OCI-LY3 (cell line): ENCODE measurements at regions not wholly inside any gene's neighbourhood (a gene's known extent, or its start where the extent isn't known, plus 50 kb on each side); places are given as distances from the start of the nearest gene placed in this dataset.

ENCODE experiments used
- H2AFZ ChIP-seq: fragments of 200-600, 300-600 bp; shearing (Covaris generic); 2 replicates; pipeline ENCODE4 v1.6.0; 2014; ENCODE audit warnings: antibody characterized with exemption, low read depth, low read length
- H3K27ac ChIP-seq: fragments of 200-600, 300-600 bp; sonication (generic); 2 replicates; pipeline ENCODE4 v1.5.1; 2014; ENCODE audit warnings: mild to moderate bottlenecking, low read length, moderate library complexity, mixed read lengths
- H3K27me3 ChIP-seq: fragments of 200-600, 300-600 bp; sonication (generic); 2 replicates; pipeline ENCODE4 v1.6.1; 2014; ENCODE audit warnings: low read depth, low read length, mixed read lengths
- H3K36me3 ChIP-seq: fragments of 200-600, 300-600 bp; sonication (generic); replicated peaks from 2 replicates; pipeline ENCODE3; 2014; ENCODE audit warnings: low read depth, low read length, mixed read lengths
- H3K4me1 ChIP-seq: fragments of 300-600, 200-600 bp; sonication (generic); 2 replicates; pipeline ENCODE4 v1.6.1; 2014; ENCODE audit warnings: low read length, mixed read lengths
- H3K4me2 ChIP-seq: fragments of 200-600, 300-600 bp; sonication (generic); 2 replicates; pipeline ENCODE4 v1.6.1; 2014; ENCODE audit warnings: low read length, mixed read lengths
- H3K4me3 ChIP-seq: fragments of 300-600, 200-600 bp; sonication (generic); 2 replicates; pipeline ENCODE4 v1.5.1; 2014; ENCODE audit warnings: antibody characterized with exemption, mild to moderate bottlenecking, low read length, moderate library complexity
- H3K79me2 ChIP-seq: fragments of 300-600, 200-600 bp; shearing (Covaris generic); 2 replicates; pipeline ENCODE4 v1.6.1; 2014; ENCODE audit warnings: mild to moderate bottlenecking, low read length, mixed read lengths
- H3K9ac ChIP-seq: fragments of 300-600, 200-600 bp; shearing (Covaris generic); 2 replicates; pipeline ENCODE4 v1.6.0; 2014; ENCODE audit warnings: mild to moderate bottlenecking, low read length, moderate library complexity
- H3K9me3 ChIP-seq: fragments of 200-600, 300-600 bp; shearing (Covaris generic); 2 replicates; pipeline ENCODE4 v1.6.1; 2014; ENCODE audit warnings: low read length, mixed read lengths; ENCODE audit not compliant: insufficient read depth
- H4K20me1 ChIP-seq: fragments of 200-600, 300-600 bp; sonication (generic); 2 replicates; pipeline ENCODE4 v1.6.1; 2016; ENCODE audit warnings: low read length, mixed read lengths; ENCODE audit not compliant: insufficient read depth
- CTCF ChIP-seq: fragments of 200-600, 300-600 bp; sonication (generic); IDR thresholded peaks from 2 replicates; pipeline ENCODE4 v1.5.1; 2014; ENCODE audit warnings: antibody characterized with exemption, low read length, low read depth
- EZH2phosphoT487 ChIP-seq: fragments of 200-600 bp; shearing (Covaris generic); IDR thresholded peaks from 2 replicates; pipeline ENCODE4 v1.6.1; 2018; ENCODE audit warnings: antibody characterized with exemption, mixed run types, low read depth

- H4K20me1 ChIP-seq: no peaks in the 10 kb centered on the region
- no peak overlapping the region for H3K27ac ChIP-seq
- no peaks in the 10 kb centered on the region for H3K36me3 ChIP-seq
- H3K4me2 ChIP-seq: no peak overlapping the region
- no peak overlapping the region for H3K4me3 ChIP-seq
- H3K79me2 ChIP-seq: no peaks in the 10 kb centered on the region
- no peak overlapping the region for H2AFZ ChIP-seq
- no peaks in the 10 kb centered on the region for H3K9me3 ChIP-seq
- no peak for TF ChIP-seq EZH2phosphoT487
- TF ChIP-seq CTCF: no peak
- H3K4me1 ChIP-seq: peaks cover 14% of the 10 kb centered on the region
- peaks cover 52% of the 10 kb centered on the region for H3K27me3 ChIP-seq
- H3K9ac ChIP-seq: no peak overlapping the region
Measured at GRCh38 chr1:224874775-224875174, 54.7 kb upstream of the DNAH14 start.

GRCh38 chr1:224879162-224879803, 50.2 kb upstream of the DNAH14 start:
- Histone ChIP-seq H3K9ac (no peak overlapping the region), H3K36me3 (no peaks in the 10 kb centered on the region), H2AFZ (no peak overlapping the region), H3K4me1 (peaks cover 18% of the 10 kb centered on the region), H3K27ac (no peak overlapping the region), H3K4me3 (peak overlapping the region; percentile 31), H3K27me3 (peaks cover 32% of the 10 kb centered on the region), H4K20me1 (no peaks in the 10 kb centered on the region), H3K79me2 (no peaks in the 10 kb centered on the region), H3K9me3 (no peaks in the 10 kb centered on the region), H3K4me2 (peak overlapping the region; percentile 55)
- no peak for TF ChIP-seq CTCF
- no peak for TF ChIP-seq EZH2phosphoT487
